Fibroblast of skin of left quadriceps (primary cell): ENCODE measurements at regions not wholly inside any gene's neighbourhood (a gene's known extent, or its start where the extent isn't known, plus 50 kb on each side); places are given as distances from the start of the nearest gene placed in this dataset.
"Not testable (repeated sequence)": the region's sequence is repeated elsewhere in the genome, so short reads cannot be mapped to it uniquely, and the experiment has no call there.

Experiments
- DNase-seq, 2 experiments: peaks; one replicate each; pipeline ENCODE4 v3.0.0-alpha.2; 2013; ENCODE audit warnings: low read depth in 2 of 2

DNA sequence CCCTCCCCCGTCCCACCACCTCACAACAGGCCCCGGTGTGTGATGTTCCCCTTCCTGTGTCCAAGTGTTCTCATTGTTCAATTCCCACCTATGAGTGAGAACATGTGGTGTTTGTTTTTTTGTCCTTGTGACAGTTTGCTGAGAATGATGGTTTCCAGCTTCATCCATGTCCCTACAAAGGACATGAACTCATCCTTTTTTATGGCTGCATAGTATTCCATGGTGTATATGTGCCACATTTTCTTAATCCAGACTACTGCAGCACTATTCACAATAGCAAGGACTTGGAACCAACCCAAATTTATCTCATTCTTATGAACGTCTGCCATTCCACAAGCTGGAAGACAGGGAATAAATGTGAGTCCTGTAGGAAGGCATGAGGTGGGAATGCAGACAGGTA lies 79.6 kb upstream of the SLC6A11 start:
- DNase-seq, result not testable (repeated sequence)

DNA sequence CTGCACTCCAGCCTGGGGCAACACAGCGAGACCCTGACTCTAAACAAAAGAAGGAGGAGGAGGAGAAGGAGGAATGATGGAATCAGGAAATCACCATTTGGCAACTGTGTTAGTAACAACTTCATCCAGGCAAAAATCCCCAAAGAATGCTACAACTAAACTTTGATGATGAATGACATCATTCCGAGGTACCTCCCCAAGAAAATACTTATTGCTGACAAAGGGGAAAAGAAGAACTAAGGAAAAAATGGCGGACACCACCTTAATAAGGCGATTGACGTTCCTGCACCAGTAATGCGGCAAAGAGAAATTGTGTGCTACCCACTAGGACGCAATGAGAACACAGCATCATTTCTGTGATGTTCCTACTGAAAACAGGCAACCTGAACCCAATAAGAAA lies 78.2 kb upstream of the SLC6A11 start:
- no peak for DNase-seq

- DNase-seq, result peak; percentile 32 to 35
Measured at GRCh38 chr3:10738688-10739372, 77.2 kb upstream of the SLC6A11 start.

DNA sequence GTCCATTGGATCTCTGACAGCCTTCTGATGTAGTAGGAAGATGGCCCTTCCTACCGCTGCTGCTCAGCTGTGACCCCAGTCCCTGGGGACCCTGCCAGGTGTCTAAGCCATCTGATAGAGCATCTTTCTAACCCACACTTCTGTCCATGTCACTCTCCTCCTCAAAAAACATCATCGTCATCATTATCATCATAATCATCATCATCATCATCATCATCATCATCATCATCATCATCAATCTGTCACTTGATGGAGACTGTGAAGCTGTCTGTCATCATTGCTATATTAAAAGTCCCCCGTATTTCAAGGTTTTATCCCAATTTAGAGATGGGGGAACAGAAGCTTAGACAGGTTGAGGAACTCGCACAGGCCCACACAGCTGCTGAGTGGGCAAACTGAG lies 75.1 kb upstream of the SLC6A11 start:
- no peak for DNase-seq

- no peak for DNase-seq
Measured at GRCh38 chr3:10741891-10742671, 73.9 kb upstream of the SLC6A11 start.

DNA sequence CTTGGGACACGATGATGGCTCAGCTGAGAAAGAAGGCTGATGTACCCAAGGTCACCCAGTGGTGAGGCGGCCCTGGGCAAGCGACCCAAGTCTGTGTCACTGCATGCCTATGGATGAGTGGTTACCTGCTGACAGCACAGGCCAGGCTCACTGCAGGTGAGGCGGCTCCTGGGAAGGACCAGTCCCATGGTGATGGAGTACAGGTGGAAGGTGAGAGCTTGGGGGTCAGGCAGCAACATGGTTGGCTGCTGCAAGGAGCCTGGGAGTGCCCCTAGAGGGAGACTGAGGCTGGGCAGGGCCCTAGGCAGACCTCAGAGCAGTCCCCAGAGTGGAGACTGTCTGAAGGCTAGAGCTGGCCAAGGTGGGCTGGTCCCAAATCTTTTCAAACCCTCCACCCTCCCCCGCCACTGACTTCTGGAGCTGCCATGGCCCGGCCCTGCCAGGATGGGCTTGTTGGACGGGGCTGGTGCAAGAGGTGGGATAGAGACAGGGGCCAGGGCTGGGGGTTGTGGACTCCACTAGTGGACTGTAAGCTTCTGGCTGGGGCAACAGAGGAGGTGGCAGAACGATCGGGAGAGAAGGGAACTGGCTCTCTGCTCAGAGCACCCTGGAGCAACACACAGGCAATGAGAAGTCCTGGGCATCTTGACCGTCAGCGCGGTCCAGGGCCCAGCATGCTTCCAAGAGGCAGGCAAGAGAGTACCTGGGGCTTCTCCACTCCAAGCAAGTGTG lies 72.5 kb upstream of the SLC6A11 start:
- DNase-seq, result no peak

GRCh38 chr3:10744098-10744465 lies 71.9 kb upstream of the SLC6A11 start:
- no peak for DNase-seq

DNA sequence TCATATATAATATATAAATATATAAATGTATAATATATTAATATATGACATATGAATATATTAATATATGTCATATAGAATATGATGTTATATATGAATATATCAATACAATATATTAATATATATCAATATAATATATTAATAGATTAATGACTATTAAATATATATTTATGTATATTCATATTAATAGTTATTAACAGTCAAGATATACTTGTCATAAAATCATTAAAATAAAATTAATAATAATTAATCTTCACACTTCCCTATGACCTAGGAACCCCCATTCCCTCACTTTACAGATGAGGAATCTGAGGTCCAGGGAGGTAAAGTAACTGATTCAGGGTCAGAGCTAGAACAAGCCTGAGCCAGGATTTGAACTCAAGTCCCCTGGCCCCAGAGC lies 70.6 kb upstream of the SLC6A11 start:
- DNase-seq, result no peak

DNA sequence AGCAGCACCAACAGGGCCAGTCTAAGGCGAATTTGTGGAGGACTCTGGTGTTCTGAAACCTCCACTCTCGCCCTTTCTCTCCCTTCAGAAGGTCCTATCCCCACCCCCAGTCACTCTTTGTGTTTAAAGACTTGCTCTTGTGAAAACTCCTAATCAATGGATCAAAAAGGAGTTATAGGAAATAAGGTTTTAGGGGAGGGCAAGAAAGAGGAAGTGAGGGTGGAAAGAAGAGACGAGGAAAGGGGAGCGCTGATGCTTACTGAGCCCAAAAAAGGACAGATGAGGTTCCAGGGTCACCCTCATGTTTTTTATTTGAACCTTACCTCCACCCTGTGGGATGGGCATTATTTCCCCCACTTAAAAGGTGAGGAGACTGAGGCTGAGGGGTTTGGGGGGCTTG lies 70.0 kb upstream of the SLC6A11 start:
- no peak for DNase-seq

- DNase-seq, result no peak
Measured at GRCh38 chr3:10746684-10747083, 69.3 kb upstream of the SLC6A11 start.

GRCh38 chr3:10747341-10747740 lies 68.7 kb upstream of the SLC6A11 start:
- DNase-seq, result no peak

DNA sequence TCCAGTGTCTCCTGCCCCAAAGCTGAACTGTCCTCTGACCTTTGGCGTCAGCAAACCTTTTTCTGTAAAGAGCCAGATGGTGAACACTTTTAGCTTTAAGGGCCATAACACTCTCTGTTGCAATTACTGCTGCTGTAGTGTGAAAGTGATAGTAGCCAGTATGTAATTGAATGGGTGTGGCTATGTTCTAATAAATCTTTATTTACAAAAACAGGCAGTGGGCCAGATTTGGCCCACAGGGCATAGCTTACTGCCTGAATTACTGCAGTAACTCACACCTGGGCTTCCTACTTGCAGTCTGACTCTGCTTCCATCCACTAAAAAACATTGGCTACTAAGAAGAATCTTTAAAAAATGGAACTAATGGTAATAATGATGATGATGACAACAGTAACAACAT lies 68.0 kb upstream of the SLC6A11 start:
- DNase-seq, result no peak

- peak; percentile 4 to 5 for DNase-seq
Measured at GRCh38 chr3:10753964-10754363, 62.1 kb upstream of the SLC6A11 start.

- DNase-seq, result no peak
Measured at GRCh38 chr3:10756546-10756945, 59.5 kb upstream of the SLC6A11 start.

DNA sequence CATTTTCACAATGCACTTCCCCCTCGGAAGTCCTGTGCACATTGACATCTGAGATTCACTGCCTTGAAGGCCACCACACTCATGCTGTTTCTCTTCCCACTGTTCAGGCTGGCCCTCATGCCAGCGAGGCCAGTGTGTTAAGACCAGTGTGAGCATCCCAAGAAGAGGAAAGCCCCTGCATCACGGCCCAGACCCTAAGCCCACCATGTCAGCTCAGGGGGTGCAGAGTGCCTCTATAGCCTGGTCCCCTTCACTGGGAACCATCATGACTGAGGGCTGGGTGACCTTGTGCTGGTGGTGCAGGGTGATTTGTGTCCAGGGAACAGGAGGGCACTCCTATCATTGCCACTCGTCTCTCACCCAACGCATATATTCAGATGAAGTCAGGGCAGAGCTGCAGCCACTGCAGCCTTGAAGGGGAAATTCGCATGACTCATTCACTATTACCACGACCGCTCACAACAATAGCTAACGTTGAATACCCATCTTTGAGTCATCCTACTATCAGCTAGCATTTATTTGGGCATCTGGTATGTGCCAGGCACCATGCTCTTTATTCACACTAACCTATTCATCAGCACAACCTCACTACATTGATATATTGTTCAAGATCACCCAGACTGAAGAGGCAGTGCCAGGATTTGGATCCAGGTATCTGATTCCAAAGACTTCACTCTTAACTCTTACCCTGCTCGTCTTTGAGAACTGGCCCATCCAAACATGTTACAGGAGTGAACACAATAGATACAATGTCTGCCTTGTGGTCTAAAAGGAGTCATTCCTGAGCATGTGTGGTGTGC lies 58.8 kb upstream of the SLC6A11 start:
- no peak for DNase-seq

- DNase-seq, result no peak
Measured at GRCh38 chr3:10757821-10758130, 58.3 kb upstream of the SLC6A11 start.

DNA sequence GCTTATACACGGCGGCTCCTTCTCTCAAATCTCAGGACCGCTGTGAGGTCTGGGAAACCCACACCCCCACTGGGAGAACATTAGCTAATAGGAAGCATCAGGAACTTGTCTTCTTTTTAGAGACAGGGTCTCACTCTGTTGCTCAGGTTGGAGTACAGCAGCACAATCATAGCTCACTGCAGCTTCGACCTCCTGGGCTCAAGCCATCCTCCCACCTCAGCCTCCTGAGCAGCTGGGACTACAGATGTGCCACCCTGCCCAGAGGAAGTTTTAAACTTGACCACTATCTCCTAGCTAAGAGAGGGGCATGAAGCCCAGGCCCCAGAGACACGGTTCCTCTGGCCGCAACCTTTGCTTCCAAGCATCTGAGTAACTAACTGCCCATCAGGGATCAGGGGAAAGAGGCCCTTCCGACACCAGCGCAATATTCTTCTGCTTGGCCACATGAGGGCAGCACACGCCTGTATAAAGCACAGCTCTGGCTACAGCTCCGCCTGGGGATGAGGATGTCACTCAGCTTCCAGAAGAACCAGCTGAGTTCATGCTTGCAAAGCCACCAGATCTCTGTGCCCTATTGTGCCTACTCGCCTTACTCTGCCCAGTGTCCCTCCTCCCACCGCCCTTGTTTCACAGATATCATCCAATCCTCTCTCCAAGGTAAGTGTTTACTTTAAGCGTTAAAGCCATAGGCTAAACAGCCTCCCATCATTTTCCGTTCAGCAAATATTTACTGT lies 57.6 kb upstream of the SLC6A11 start:
- DNase-seq, result peak; percentile 6 to 10

GRCh38 chr3:10759495-10759894 lies 56.5 kb upstream of the SLC6A11 start:
- DNase-seq, result no peak

- DNase-seq, result no peak
Measured at GRCh38 chr3:10760199-10760598, 55.8 kb upstream of the SLC6A11 start.

DNA sequence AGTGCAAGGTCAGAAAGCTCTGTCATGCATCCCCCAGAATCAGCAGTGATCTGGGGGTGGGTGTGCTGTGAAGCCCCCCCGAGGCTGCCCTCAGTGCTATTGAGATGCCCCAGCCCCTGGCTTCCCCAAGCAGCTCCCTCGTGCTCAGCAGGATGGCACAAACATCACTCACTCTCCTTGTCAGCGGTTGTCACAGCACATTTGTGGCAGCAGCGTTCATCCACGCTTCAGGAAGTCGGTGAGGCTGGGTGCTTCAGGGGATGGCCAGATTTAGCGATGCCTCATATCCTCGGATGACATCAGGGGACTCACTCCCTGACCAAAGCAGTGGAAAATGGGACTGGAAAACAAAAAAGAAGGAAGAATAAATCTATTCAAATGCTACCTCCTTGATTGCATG lies 54.4 kb upstream of the SLC6A11 start:
- no peak for DNase-seq

DNA sequence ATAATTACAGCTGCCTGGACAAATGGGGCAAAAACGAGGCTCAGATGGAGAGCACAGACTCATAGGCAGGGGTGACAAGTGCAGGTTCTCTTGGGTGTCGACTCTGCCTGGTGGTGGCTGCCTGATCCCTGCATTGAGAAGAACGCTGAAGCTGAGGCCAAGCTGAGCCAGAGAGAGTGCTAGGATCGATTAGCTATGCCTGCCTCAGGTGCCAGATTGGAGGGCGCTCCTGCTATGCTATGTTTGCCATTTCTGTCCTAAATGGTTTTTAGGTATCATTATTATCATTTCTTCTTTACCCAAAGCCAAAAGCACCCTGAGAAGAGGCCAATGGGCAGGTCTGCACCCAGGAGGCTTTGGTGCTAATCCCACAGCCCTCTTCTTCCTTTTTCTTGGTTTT lies 53.9 kb upstream of the SLC6A11 start:
- DNase-seq, result no peak
